Posterior vena cava (tissue), 2 donors: ENCODE measurements at regions not wholly inside any gene's neighbourhood (a gene's known extent, or its start where the extent isn't known, plus 50 kb on each side); places are given as distances from the start of the nearest gene placed in this dataset.

Source experiments
- DNase-seq: peaks from one replicate; pipeline ENCODE4 v3.0.0-alpha.2; 2020; ENCODE audit warnings: low spot score
- intact Hi-C, 2 donors: fragments of 100-400 bp; cut with DNase I; formaldehyde crosslinking; loops; one replicate each; pipeline versions ENCODE4 v1.14.1 to v1.14.2; 2022 to 2023
- donor health status: DM: yes; HTN: yes; CAD: no.
- donor health status: DM: yes; HTN: yes; CAD: no.

- no peak for DNase-seq
- intact Hi-C loops, result no loop called here
Observed at GRCh38 chrX:39577206-39577984, 520.4 kb downstream of the BCOR start.

GRCh38 chrX:39577985-39578869 is 519.5 kb downstream of the BCOR start:
- intact Hi-C loops, result loop anchor here in 1 of 2 donors (1.0 kb wide), 1 partner anchor 47 kb away; no protein-coding TSS in a partner anchor
- DNase-seq, result no peak

- DNase-seq, result no peak
- intact Hi-C loops, result no loop called here
Observed at GRCh38 chrX:39580043-39580442, 517.7 kb downstream of the BCOR start.

- no peak for DNase-seq
- intact Hi-C loops, result no loop called here
Observed at GRCh38 chrX:39581411-39581810, 516.3 kb downstream of the BCOR start.

- intact Hi-C loops, result no loop called here
- DNase-seq, result no peak
Observed at GRCh38 chrX:39582091-39582490, 515.7 kb downstream of the BCOR start.

GRCh38 chrX:39582976-39583375 is 514.8 kb downstream of the BCOR start:
- no peak for DNase-seq
- intact Hi-C loops, result no loop called here

GRCh38 chrX:39585808-39586207 is 511.9 kb downstream of the BCOR start:
- intact Hi-C loops, result no loop called here

GRCh38 chrX:39586359-39586758 is 511.4 kb downstream of the BCOR start:
- intact Hi-C loops, result no loop called here
- DNase-seq, result no peak

More at GRCh38 chrX:39585808-39586207, 511.9 kb downstream of the BCOR start:
- no peak for DNase-seq

GRCh38 chrX:39591099-39591498 is 506.7 kb downstream of the BCOR start:
- intact Hi-C loops, result no loop called here
- no peak for DNase-seq

GRCh38 chrX:39592776-39593175 is 505.0 kb downstream of the BCOR start:
- DNase-seq, result no peak
- intact Hi-C loops, result no loop called here

- intact Hi-C loops, result no loop called here
- DNase-seq, result no peak
Observed at GRCh38 chrX:39595977-39596376, 501.8 kb downstream of the BCOR start.

- intact Hi-C loops, result no loop called here
- no peak for DNase-seq
Observed at GRCh38 chrX:39596437-39596836, 501.3 kb downstream of the BCOR start.

GRCh38 chrX:39599339-39599738 is 498.4 kb downstream of the BCOR start:
- intact Hi-C loops, result no loop called here
- DNase-seq, result no peak

GRCh38 chrX:39600222-39600621 is 497.5 kb downstream of the BCOR start:
- intact Hi-C loops, result no loop called here
- DNase-seq, result no peak

GRCh38 chrX:39601231-39602177 is 496.3 kb downstream of the BCOR start:
- intact Hi-C loops, result no loop called here
- no peak for DNase-seq

- intact Hi-C loops, result no loop called here
- no peak for DNase-seq
Observed at GRCh38 chrX:39602195-39602594, 495.6 kb downstream of the BCOR start.

GRCh38 chrX:39603230-39603629 is 494.5 kb downstream of the BCOR start:
- DNase-seq, result no peak
- intact Hi-C loops, result no loop called here

GRCh38 chrX:39605183-39605582 is 492.6 kb downstream of the BCOR start:
- no peak for DNase-seq
- intact Hi-C loops, result no loop called here

- intact Hi-C loops, result no loop called here
- DNase-seq, result no peak
Observed at GRCh38 chrX:39605866-39606265, 491.9 kb downstream of the BCOR start.
